Neural cell (in vitro differentiated cells): ENCODE measurements at regions not wholly inside any gene's neighbourhood (a gene's known extent, or its start where the extent isn't known, plus 50 kb on each side); places are given as distances from the start of the nearest gene placed in this dataset.
"Not testable (repeated sequence)": the region's sequence is repeated elsewhere in the genome, so short reads cannot be mapped to it uniquely, and the experiment has no call there.

Source experiments
- CTCF ChIP-seq: fragments of 450-650 bp; IDR thresholded peaks from 2 replicates; pipeline ENCODE4 v1.5.1; 2014; ENCODE audit warnings: antibody characterized with exemption, mild to moderate bottlenecking, moderate library complexity; ENCODE audit not compliant: poor library complexity, severe bottlenecking
- EP300 ChIP-seq: fragments of 450-650 bp; conservative IDR thresholded peaks from 2 replicates; pipeline ENCODE4 v1.6.1; 2014; ENCODE audit warnings: antibody characterized with exemption, mild to moderate bottlenecking, moderate library complexity; ENCODE audit not compliant: poor library complexity, severe bottlenecking
- EZH2 ChIP-seq: fragments of 200-600, 300-800 bp; shearing (Covaris generic), sonication (generic); IDR thresholded peaks from 2 replicates; pipeline ENCODE4 v1.6.1; 2014; ENCODE audit warnings: antibody characterized with exemption, low read length, borderline replicate concordance, mild to moderate bottlenecking; ENCODE audit not compliant: insufficient read depth, poor library complexity, severe bottlenecking
- MXI1 ChIP-seq: fragments of 450-650 bp; conservative IDR thresholded peaks from 2 replicates; pipeline ENCODE4 v1.6.1; 2014; ENCODE audit warnings: antibody characterized with exemption, mild to moderate bottlenecking; ENCODE audit not compliant: poor library complexity, severe bottlenecking
- POLR2AphosphoS5 ChIP-seq: IDR thresholded peaks from 2 replicates; pipeline ENCODE4 v1.6.1; 2012
- RAD21 ChIP-seq: fragments of 450-650 bp; conservative IDR thresholded peaks from 2 replicates; pipeline ENCODE4 v1.6.1; 2014; ENCODE audit warnings: antibody characterized with exemption, mild to moderate bottlenecking, moderate library complexity
- SMC3 ChIP-seq: fragments of 450-650 bp; conservative IDR thresholded peaks from 2 replicates; pipeline ENCODE4 v1.6.1; 2014; ENCODE audit warnings: antibody characterized with exemption, mild to moderate bottlenecking, moderate library complexity; ENCODE audit not compliant: poor library complexity
- TAF1 ChIP-seq: IDR thresholded peaks from 2 replicates; pipeline ENCODE4 v1.6.1; 2012; ENCODE audit warnings: low read depth
- TF ChIP-seq, protein P1 (sequence below): IDR thresholded peaks from 2 replicates; pipeline ENCODE4 v1.6.1; 2012; ENCODE audit warnings: borderline replicate concordance

DNA sequence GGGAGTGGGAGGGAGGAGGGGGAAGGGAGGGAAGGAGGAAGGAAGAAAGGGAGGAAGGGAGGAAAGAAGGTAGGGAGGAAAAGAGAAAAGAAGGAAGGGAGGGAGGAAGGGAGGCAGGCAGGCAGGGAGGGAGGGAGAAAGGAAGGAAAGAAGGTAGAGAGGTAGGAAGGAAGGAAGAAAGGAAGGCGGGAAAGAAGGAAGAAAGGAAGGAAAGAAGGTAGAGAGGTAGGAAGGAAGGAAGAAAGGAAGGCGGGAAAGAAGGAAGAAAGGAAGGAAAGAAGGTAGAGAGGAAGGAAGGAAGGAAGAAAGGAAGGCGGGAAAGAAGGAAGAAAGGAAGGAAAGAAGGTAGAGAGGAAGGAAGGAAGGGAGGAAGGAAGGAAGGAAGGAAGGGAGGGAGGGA, 840.3 kb upstream of the ROBO1 start:
- not testable (repeated sequence) for TF ChIP-seq CTCF, EZH2, EP300, RAD21, POLR2AphosphoS5, SMC3, MXI1, TAF1
- TF ChIP-seq, protein P1, sequence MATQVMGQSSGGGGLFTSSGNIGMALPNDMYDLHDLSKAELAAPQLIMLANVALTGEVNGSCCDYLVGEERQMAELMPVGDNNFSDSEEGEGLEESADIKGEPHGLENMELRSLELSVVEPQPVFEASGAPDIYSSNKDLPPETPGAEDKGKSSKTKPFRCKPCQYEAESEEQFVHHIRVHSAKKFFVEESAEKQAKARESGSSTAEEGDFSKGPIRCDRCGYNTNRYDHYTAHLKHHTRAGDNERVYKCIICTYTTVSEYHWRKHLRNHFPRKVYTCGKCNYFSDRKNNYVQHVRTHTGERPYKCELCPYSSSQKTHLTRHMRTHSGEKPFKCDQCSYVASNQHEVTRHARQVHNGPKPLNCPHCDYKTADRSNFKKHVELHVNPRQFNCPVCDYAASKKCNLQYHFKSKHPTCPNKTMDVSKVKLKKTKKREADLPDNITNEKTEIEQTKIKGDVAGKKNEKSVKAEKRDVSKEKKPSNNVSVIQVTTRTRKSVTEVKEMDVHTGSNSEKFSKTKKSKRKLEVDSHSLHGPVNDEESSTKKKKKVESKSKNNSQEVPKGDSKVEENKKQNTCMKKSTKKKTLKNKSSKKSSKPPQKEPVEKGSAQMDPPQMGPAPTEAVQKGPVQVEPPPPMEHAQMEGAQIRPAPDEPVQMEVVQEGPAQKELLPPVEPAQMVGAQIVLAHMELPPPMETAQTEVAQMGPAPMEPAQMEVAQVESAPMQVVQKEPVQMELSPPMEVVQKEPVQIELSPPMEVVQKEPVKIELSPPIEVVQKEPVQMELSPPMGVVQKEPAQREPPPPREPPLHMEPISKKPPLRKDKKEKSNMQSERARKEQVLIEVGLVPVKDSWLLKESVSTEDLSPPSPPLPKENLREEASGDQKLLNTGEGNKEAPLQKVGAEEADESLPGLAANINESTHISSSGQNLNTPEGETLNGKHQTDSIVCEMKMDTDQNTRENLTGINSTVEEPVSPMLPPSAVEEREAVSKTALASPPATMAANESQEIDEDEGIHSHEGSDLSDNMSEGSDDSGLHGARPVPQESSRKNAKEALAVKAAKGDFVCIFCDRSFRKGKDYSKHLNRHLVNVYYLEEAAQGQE = not testable (repeated sequence)
